T-helper 1 cell treated with Interleukin-12 subunit alpha and Interleukin-12 subunit beta and Interleukin-4 antibody, amounts not matched to agents 30 μg/mL and 1 μg/mL, for 36 hours (primary cell): ENCODE measurements at regions not wholly inside any gene's neighbourhood (a gene's known extent, or its start where the extent isn't known, plus 50 kb on each side); places are given as distances from the start of the nearest gene placed in this dataset.
"Not testable (repeated sequence)": the region's sequence is repeated elsewhere in the genome, so short reads cannot be mapped to it uniquely, and the experiment has no call there.

ENCODE experiments used
- H3K27ac Mint-ChIP-seq: one replicate; pipeline ENCODE4 v1.8.0; 2021; ENCODE audit warnings: mild to moderate bottlenecking, mixed read lengths
- H3K27me3 Mint-ChIP-seq: one replicate; pipeline ENCODE4 v1.8.0; 2021; ENCODE audit warnings: low read depth, mixed read lengths
- H3K36me3 Mint-ChIP-seq: one replicate; pipeline ENCODE4 v1.8.0; 2021; ENCODE audit warnings: low read depth, mixed read lengths
- H3K4me1 Mint-ChIP-seq: one replicate; pipeline ENCODE4 v1.8.0; 2021; ENCODE audit warnings: low read depth, mixed read lengths
- H3K4me3 Mint-ChIP-seq: one replicate; pipeline ENCODE4 v1.8.0; 2021; ENCODE audit warnings: mild to moderate bottlenecking, moderate library complexity, mixed read lengths
- H3K9me3 Mint-ChIP-seq: one replicate; pipeline ENCODE4 v1.8.0; 2021; ENCODE audit warnings: mixed read lengths

GRCh38 chr2:234869164-234869563 lies 82.7 kb upstream of the SH3BP4 start:
- H3K4me1 Mint-ChIP-seq, result no peaks in the 10 kb centered on the region

GRCh38 chr2:234867882-234868285 lies 83.9 kb upstream of the SH3BP4 start:
- Mint-ChIP-seq H3K9me3 (peaks cover 8% of the 10 kb centered on the region), H3K36me3 (no peaks in the 10 kb centered on the region), H3K4me1 (no peaks in the 10 kb centered on the region), H3K27me3 (peaks cover 3% of the 10 kb centered on the region), H3K27ac (no peak overlapping the region), H3K4me3 (no peak overlapping the region)

More at GRCh38 chr2:234869164-234869563, 82.7 kb upstream of the SH3BP4 start:
- Mint-ChIP-seq H3K36me3 (no peaks in the 10 kb centered on the region), H3K4me3 (no peak overlapping the region), H3K27ac (no peak overlapping the region), H3K9me3 (peaks cover 8% of the 10 kb centered on the region), H3K27me3 (peaks cover 3% of the 10 kb centered on the region)

- Mint-ChIP-seq H3K9me3 (peaks cover 8% of the 10 kb centered on the region), H3K4me3 (no peak overlapping the region), H3K36me3 (no peaks in the 10 kb centered on the region), H3K27ac (no peak overlapping the region), H3K27me3 (peaks cover 3% of the 10 kb centered on the region), H3K4me1 (no peaks in the 10 kb centered on the region)
These were observed 86.2 kb upstream of the SH3BP4 start for GRCh38 chr2:234865586-234865985.

- Mint-ChIP-seq H3K27me3 (peaks cover 3% of the 10 kb centered on the region), H3K4me3 (no peak overlapping the region), H3K27ac (no peak overlapping the region), H3K36me3 (no peaks in the 10 kb centered on the region), H3K9me3 (peaks cover 8% of the 10 kb centered on the region), H3K4me1 (no peaks in the 10 kb centered on the region)
These were observed 86.8 kb upstream of the SH3BP4 start for GRCh38 chr2:234865040-234865439.

- H3K9me3 Mint-ChIP-seq, result peaks cover 8% of the 10 kb centered on the region
- no peaks in the 10 kb centered on the region for H3K36me3 Mint-ChIP-seq
- H3K27ac Mint-ChIP-seq, result no peak overlapping the region
- H3K4me3 Mint-ChIP-seq, result no peak overlapping the region
- H3K4me1 Mint-ChIP-seq, result no peaks in the 10 kb centered on the region
- no peaks in the 10 kb centered on the region for H3K27me3 Mint-ChIP-seq
These were observed 87.3 kb upstream of the SH3BP4 start for GRCh38 chr2:234864506-234864905.

GRCh38 chr2:234863043-234863934 lies 88.5 kb upstream of the SH3BP4 start:
- Mint-ChIP-seq H3K9me3 (peaks cover 8% of the 10 kb centered on the region), H3K27me3 (no peaks in the 10 kb centered on the region), H3K36me3 (no peaks in the 10 kb centered on the region), H3K4me1 (no peaks in the 10 kb centered on the region), H3K4me3 (no peak overlapping the region), H3K27ac (no peak overlapping the region)

- peaks cover 8% of the 10 kb centered on the region for H3K9me3 Mint-ChIP-seq
- no peaks in the 10 kb centered on the region for H3K27me3 Mint-ChIP-seq
- no peak overlapping the region for H3K27ac Mint-ChIP-seq
- H3K4me1 Mint-ChIP-seq, result no peaks in the 10 kb centered on the region
- H3K36me3 Mint-ChIP-seq, result no peaks in the 10 kb centered on the region
- no peak overlapping the region for H3K4me3 Mint-ChIP-seq
These were observed 89.7 kb upstream of the SH3BP4 start for GRCh38 chr2:234861841-234862735.

GRCh38 chr2:234859330-234859872 lies 92.4 kb upstream of the SH3BP4 start:
- H3K4me3 Mint-ChIP-seq, H3K9me3 Mint-ChIP-seq, H3K27ac Mint-ChIP-seq, H3K27me3 Mint-ChIP-seq, H3K4me1 Mint-ChIP-seq, H3K36me3 Mint-ChIP-seq: not testable (repeated sequence)

- H3K4me1 Mint-ChIP-seq, result no peaks in the 10 kb centered on the region
- H3K27me3 Mint-ChIP-seq, result peaks cover 4% of the 10 kb centered on the region
- H3K4me3 Mint-ChIP-seq, result no peak overlapping the region
- H3K36me3 Mint-ChIP-seq, result no peaks in the 10 kb centered on the region
- no peak overlapping the region for H3K27ac Mint-ChIP-seq
- H3K9me3 Mint-ChIP-seq, result no peaks in the 10 kb centered on the region
These were observed 93.0 kb upstream of the SH3BP4 start for GRCh38 chr2:234858790-234859329.

GRCh38 chr2:234858145-234858544 lies 93.7 kb upstream of the SH3BP4 start:
- no peaks in the 10 kb centered on the region for H3K9me3 Mint-ChIP-seq
- H3K27me3 Mint-ChIP-seq, result peaks cover 4% of the 10 kb centered on the region
- no peaks in the 10 kb centered on the region for H3K36me3 Mint-ChIP-seq
- H3K4me1 Mint-ChIP-seq, result no peaks in the 10 kb centered on the region
- no peak overlapping the region for H3K27ac Mint-ChIP-seq
- no peak overlapping the region for H3K4me3 Mint-ChIP-seq

- H3K4me3 Mint-ChIP-seq, result no peak overlapping the region
- H3K27me3 Mint-ChIP-seq, result peaks cover 4% of the 10 kb centered on the region
- no peaks in the 10 kb centered on the region for H3K36me3 Mint-ChIP-seq
- no peak overlapping the region for H3K27ac Mint-ChIP-seq
- H3K4me1 Mint-ChIP-seq, result no peaks in the 10 kb centered on the region
- no peaks in the 10 kb centered on the region for H3K9me3 Mint-ChIP-seq
These were observed 98.1 kb upstream of the SH3BP4 start for GRCh38 chr2:234853729-234854128.

GRCh38 chr2:234852941-234853340 lies 98.9 kb upstream of the SH3BP4 start:
- no peak overlapping the region for H3K4me3 Mint-ChIP-seq
- peaks cover 4% of the 10 kb centered on the region for H3K27me3 Mint-ChIP-seq
- H3K9me3 Mint-ChIP-seq, result no peaks in the 10 kb centered on the region
- no peaks in the 10 kb centered on the region for H3K4me1 Mint-ChIP-seq
- no peaks in the 10 kb centered on the region for H3K36me3 Mint-ChIP-seq
- no peak overlapping the region for H3K27ac Mint-ChIP-seq

- Mint-ChIP-seq H3K27ac (no peak overlapping the region), H3K9me3 (no peaks in the 10 kb centered on the region), H3K4me3 (no peak overlapping the region), H3K4me1 (no peaks in the 10 kb centered on the region), H3K36me3 (no peaks in the 10 kb centered on the region), H3K27me3 (peaks cover 4% of the 10 kb centered on the region)
These were observed 99.8 kb upstream of the SH3BP4 start for GRCh38 chr2:234852035-234852434.

- Mint-ChIP-seq H3K4me3 (no peak overlapping the region), H3K4me1 (no peaks in the 10 kb centered on the region)
These were observed 100.4 kb upstream of the SH3BP4 start for GRCh38 chr2:234851451-234851850.

More at GRCh38 chr2:234851451-234851850, 100.4 kb upstream of the SH3BP4 start:
- H3K9me3 Mint-ChIP-seq, result no peaks in the 10 kb centered on the region
- H3K27ac Mint-ChIP-seq, result no peak overlapping the region
- H3K27me3 Mint-ChIP-seq, result peaks cover 4% of the 10 kb centered on the region
- no peaks in the 10 kb centered on the region for H3K36me3 Mint-ChIP-seq
